ENCODE measurements at regions not wholly inside any gene's neighbourhood (a gene's known extent, or its start where the extent isn't known, plus 50 kb on each side); places are given as distances from the start of the nearest gene placed in this dataset.

- TF ChIP-seq ZNF280C (tag by site-specific recombination; IDR thresholded peaks at IDR 0.05) (no peak), YY1 (tag by site-specific recombination; IDR thresholded peaks at IDR 0.05) (no peak), PATZ1 (tag by site-specific recombination; IDR thresholded peaks at IDR 0.05) (no peak), ZBTB6 (tag by site-specific recombination; IDR thresholded peaks at IDR 0.05) (no peak)
These were observed 266.7 kb upstream of the PHF14 start (continued) for GRCh38 chr7:10706875-10707493.

- 0 out of 2 replicates have a peak, but pooled peaks cover 3% of the 10 kb centered on the region for H3K4me1 ChIP-seq (ENCODE audit: control insufficient read depth, insufficient read depth, low read length)
- POLR2A ChIA-PET, result no interaction called here
- no peaks in the 10 kb centered on the region for H3K9me3 ChIP-seq (ENCODE audit: control insufficient read depth, insufficient read depth, low read depth, low read length)
- H3K36me3 ChIP-seq (ENCODE audit: control insufficient read depth in 2 of 2, insufficient read depth in 1 of 2, low read length in 2 of 2), result no peaks in the 10 kb centered on the region
- CTCF ChIA-PET, result interaction anchor here (1.5 kb wide), 1 partner anchor 26 kb away, joined by 3 read pairs; no protein-coding TSS in a partner anchor
- H3K4me3 ChIP-seq (ENCODE audit: low read depth, low read length), result no peak overlapping the region
- H3K27ac ChIP-seq (ENCODE audit: extremely low read depth, low read depth, low read length), result no peak overlapping the region
- TF ChIP-seq TCF7L2 (IDR thresholded peaks at IDR 0.05; ENCODE audit: borderline replicate concordance, low read depth, low read length) (peak; percentile 18; the same call in 1 of the 2 replicates), FEZF1 (tag by site-specific recombination; IDR thresholded peaks at IDR 0.05) (0 out of 2 replicates have a peak, but pooled peaks have one; percentile 11), ZNF416 (tag by site-specific recombination; IDR thresholded peaks at IDR 0.05) (no peak)
These were observed 266.2 kb upstream of the PHF14 start for GRCh38 chr7:10707519-10707918.

GRCh38 chr7:10708447-10708846 is 265.2 kb upstream of the PHF14 start:
- CTCF ChIA-PET, result interaction anchor here (0.7 to 1.5 kb wide), 2 partner anchors 27 to 188 kb away, joined by 3 read pairs; no protein-coding TSS in a partner anchor

More at GRCh38 chr7:10708447-10708846, 265.2 kb upstream of the PHF14 start:
- Histone ChIP-seq H3K36me3 (ENCODE audit: control insufficient read depth in 2 of 2, insufficient read depth in 1 of 2, low read length in 2 of 2) (no peaks in the 10 kb centered on the region), H3K9me3 (ENCODE audit: control insufficient read depth, insufficient read depth, low read depth, low read length) (no peaks in the 10 kb centered on the region), H3K4me3 (ENCODE audit: low read depth, low read length) (no peak overlapping the region), H3K4me1 (ENCODE audit: control insufficient read depth, insufficient read depth, low read length) (0 out of 2 replicates have a peak, but pooled peaks cover 3% of the 10 kb centered on the region), H3K27ac (ENCODE audit: extremely low read depth, low read depth, low read length) (no peak overlapping the region)
- POLR2A ChIA-PET, result no interaction called here
- TF ChIP-seq PRDM10 (tag by site-specific recombination; IDR thresholded peaks at IDR 0.05), result no peak

Data from HEK293 (cell line).